ENCODE measurements at regions not wholly inside any gene's neighbourhood (a gene's known extent, or its start where the extent isn't known, plus 50 kb on each side); places are given as distances from the start of the nearest gene placed in this dataset.

GRCh38 chr10:121690152-121690848 lies 92.1 kb upstream of the FGFR2 start:
- no peak for DNase-seq
- Histone ChIP-seq H3K4me1 (no peaks in the 10 kb centered on the region), H3K27ac (no peak overlapping the region), H3K36me3 (no peaks in the 10 kb centered on the region), H3K4me3 (no peak overlapping the region), H3K9me3 (no peaks in the 10 kb centered on the region), H3K27me3 (peaks cover 10% of the 10 kb centered on the region)
- TF ChIP-seq EP300 (IDR thresholded peaks at IDR 0.05; ENCODE audit: low read depth) (no peak), POLR2A (IDR thresholded peaks at IDR 0.05) (no peak), CTCF (IDR thresholded peaks at IDR 0.05) (no peak), POLR2AphosphoS5 (IDR thresholded peaks at IDR 0.05) (no peak)
- in situ Hi-C loops (cut with MboI; ENCODE audit: low pct_ligation_motif_present in 1 of 4, low pct_unique_long_range_greater_than_20kb in 1 of 4, low sequenced_read_pairs in 3 of 4): no loop called here
- intact Hi-C loops (cut with DNase I; ENCODE audit: low total_unique reads): no loop called here
- WGBS, 2 donors (ENCODE audit: low coverage in 1 of 2): 84 to 88% methylated on average over 7 to 10 of the region's 10 CpGs

GRCh38 chr10:121687095-121687813 lies 89.0 kb upstream of the FGFR2 start:
- H3K4me3 ChIP-seq: no peak overlapping the region
- no peaks in the 10 kb centered on the region for H3K9me3 ChIP-seq
- no peaks in the 10 kb centered on the region for H3K36me3 ChIP-seq
- WGBS, 2 donors (ENCODE audit: low coverage in 1 of 2): 60 to 82% methylated on average over 1 to 11 of the region's 11 CpGs
- intact Hi-C loops (cut with DNase I; ENCODE audit: low total_unique reads): no loop called here
- peaks cover 6% of the 10 kb centered on the region for H3K27me3 ChIP-seq
- no peaks in the 10 kb centered on the region for H3K4me1 ChIP-seq
- no peak overlapping the region for H3K27ac ChIP-seq
- TF ChIP-seq CTCF (IDR thresholded peaks at IDR 0.05) (no peak), POLR2A (IDR thresholded peaks at IDR 0.05) (no peak), POLR2AphosphoS5 (IDR thresholded peaks at IDR 0.05) (no peak), EP300 (IDR thresholded peaks at IDR 0.05; ENCODE audit: low read depth) (no peak)
- in situ Hi-C loops (cut with MboI; ENCODE audit: low pct_ligation_motif_present in 1 of 4, low pct_unique_long_range_greater_than_20kb in 1 of 4, low sequenced_read_pairs in 3 of 4): no loop called here
- DNase-seq: no peak

GRCh38 chr10:121684276-121684675 lies 86.0 kb upstream of the FGFR2 start:
- Histone ChIP-seq H3K27me3 (no peaks in the 10 kb centered on the region), H3K4me1 (no peaks in the 10 kb centered on the region), H3K27ac (no peak overlapping the region), H3K9me3 (no peaks in the 10 kb centered on the region), H3K4me3 (no peak overlapping the region), H3K36me3 (no peaks in the 10 kb centered on the region)
- TF ChIP-seq POLR2A (IDR thresholded peaks at IDR 0.05) (no peak), POLR2AphosphoS5 (IDR thresholded peaks at IDR 0.05) (no peak), CTCF (IDR thresholded peaks at IDR 0.05) (no peak)
- in situ Hi-C loops (cut with MboI; ENCODE audit: low pct_ligation_motif_present in 1 of 4, low pct_unique_long_range_greater_than_20kb in 1 of 4, low sequenced_read_pairs in 3 of 4): no loop called here
- intact Hi-C loops (cut with DNase I; ENCODE audit: low total_unique reads): no loop called here
- no peak for DNase-seq
- WGBS, 2 donors (ENCODE audit: low coverage in 1 of 2): 81 to 86% methylated on average over 6 to 8 of the region's 8 CpGs

GRCh38 chr10:121683816-121684215 lies 85.6 kb upstream of the FGFR2 start:
- no peak overlapping the region for H3K4me3 ChIP-seq
- WGBS, 2 donors (ENCODE audit: low coverage in 1 of 2): 84 to 93% methylated on average over 3 to 7 of the region's 7 CpGs
- intact Hi-C loops (cut with DNase I; ENCODE audit: low total_unique reads): no loop called here
- no peaks in the 10 kb centered on the region for H3K4me1 ChIP-seq
- no peak for DNase-seq
- no peaks in the 10 kb centered on the region for H3K27me3 ChIP-seq
- TF ChIP-seq CTCF (IDR thresholded peaks at IDR 0.05) (no peak), POLR2A (IDR thresholded peaks at IDR 0.05) (no peak), EP300 (IDR thresholded peaks at IDR 0.05; ENCODE audit: low read depth) (no peak), POLR2AphosphoS5 (IDR thresholded peaks at IDR 0.05) (no peak)
- H3K27ac ChIP-seq: no peak overlapping the region
- in situ Hi-C loops (cut with MboI; ENCODE audit: low pct_ligation_motif_present in 1 of 4, low pct_unique_long_range_greater_than_20kb in 1 of 4, low sequenced_read_pairs in 3 of 4): no loop called here
- no peaks in the 10 kb centered on the region for H3K9me3 ChIP-seq
- no peaks in the 10 kb centered on the region for H3K36me3 ChIP-seq
